ENCODE measurements at regions not wholly inside any gene's neighbourhood (a gene's known extent, or its start where the extent isn't known, plus 50 kb on each side); places are given as distances from the start of the nearest gene placed in this dataset.

DNA sequence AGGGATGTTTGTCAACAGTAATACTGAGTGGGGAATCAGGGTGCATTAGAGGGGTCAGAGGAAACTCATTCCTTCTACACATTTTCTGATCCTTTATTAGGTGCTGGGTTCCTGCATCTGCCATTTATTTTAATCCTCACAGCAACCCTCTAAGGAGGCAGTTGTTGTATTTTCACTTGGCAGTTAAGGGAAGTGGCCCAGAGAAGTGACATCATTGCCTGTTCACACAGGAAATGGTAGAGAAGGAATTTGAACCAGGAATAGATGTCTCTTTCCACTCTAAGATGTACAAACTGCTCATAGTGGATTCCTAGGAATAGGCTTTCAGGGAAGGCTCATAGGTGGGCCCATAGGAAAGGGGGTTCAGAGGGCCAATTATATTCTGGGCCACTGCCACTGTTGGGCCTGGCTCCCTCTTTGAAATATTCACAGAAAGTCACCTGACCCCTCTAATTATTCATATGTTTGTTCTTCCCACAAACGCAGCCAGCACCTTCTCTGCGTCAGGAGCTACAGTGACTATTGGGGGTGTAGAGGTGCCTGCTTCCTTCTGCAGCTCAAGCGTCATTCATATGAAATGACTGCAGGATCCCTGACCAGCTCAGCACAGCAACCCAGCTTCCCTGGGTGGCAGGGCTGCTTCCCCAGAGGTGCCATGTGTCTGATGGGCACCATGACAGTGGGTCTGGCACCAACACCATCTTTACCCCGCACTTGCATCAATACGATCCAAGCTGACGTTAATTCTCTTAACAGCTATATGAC lies 163.9 kb upstream of the SMAD3 start:
- DNase-seq, result no peak

GRCh38 chr15:66905185-66905584 lies 160.2 kb upstream of the SMAD3 start:
- no peak for DNase-seq

DNA sequence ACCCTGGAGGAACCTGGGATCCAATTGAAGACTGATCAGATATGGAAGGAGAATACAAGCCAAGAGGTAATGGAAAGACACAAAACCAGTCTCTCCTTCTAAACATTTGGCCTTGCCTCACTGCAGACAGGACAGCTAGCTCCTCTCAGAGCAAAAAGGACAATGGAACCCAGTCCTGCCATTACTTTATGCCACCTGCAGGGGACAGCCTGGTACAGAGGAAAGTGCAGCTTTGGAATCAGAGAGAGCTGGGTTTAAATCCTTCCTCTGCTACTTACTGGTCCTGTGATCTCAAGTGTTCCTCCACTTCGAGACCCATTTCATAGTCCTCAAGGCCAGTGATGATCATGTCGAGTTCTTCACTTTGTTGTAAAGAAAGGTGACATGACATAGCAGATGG lies 159.4 kb upstream of the SMAD3 start:
- DNase-seq, result no peak

DNA sequence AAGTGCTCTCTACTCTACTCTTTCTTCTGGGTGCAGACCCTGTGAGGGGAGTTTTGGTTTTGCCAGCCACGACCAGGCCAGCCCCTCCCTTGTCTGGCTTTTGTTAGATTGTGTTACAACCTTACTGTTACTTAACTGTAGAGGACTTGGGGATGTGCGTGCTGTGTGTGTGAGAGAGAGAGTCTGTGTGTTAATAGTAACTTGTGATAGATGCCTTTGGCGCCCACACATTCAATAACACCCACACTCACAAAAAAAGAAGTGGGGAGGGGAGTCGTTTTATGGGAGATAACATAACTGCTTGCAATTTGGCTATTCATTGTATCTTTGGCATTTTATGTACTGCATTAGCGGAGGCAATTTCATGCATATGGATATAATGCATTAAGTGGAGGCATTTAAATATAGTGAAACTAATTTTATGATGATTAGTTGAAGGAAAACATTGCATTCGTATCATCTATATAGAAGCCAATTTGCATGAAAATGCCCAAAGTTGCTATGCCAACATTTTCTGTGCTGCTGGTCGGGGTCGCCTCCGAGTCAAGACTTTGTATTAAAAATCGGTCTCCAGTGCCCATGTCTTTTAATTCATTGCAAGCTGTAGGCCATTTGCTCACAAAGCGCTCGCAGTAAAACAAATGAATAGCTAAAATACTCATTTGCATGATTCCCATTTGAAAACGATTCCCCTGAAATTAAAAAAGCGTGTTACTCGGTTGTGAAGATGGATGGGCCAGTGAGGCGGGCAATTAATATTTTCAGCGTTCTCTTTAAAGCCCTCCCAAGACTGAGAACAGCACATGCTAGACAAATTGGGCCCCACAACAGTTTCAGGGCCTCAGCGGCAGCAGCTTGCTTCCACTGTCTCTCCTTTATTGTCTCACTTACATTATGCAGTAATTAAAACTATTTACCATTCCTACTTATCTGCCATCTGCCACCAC lies 158.5 kb upstream of the SMAD3 start:
- DNase-seq, result no peak

DNA sequence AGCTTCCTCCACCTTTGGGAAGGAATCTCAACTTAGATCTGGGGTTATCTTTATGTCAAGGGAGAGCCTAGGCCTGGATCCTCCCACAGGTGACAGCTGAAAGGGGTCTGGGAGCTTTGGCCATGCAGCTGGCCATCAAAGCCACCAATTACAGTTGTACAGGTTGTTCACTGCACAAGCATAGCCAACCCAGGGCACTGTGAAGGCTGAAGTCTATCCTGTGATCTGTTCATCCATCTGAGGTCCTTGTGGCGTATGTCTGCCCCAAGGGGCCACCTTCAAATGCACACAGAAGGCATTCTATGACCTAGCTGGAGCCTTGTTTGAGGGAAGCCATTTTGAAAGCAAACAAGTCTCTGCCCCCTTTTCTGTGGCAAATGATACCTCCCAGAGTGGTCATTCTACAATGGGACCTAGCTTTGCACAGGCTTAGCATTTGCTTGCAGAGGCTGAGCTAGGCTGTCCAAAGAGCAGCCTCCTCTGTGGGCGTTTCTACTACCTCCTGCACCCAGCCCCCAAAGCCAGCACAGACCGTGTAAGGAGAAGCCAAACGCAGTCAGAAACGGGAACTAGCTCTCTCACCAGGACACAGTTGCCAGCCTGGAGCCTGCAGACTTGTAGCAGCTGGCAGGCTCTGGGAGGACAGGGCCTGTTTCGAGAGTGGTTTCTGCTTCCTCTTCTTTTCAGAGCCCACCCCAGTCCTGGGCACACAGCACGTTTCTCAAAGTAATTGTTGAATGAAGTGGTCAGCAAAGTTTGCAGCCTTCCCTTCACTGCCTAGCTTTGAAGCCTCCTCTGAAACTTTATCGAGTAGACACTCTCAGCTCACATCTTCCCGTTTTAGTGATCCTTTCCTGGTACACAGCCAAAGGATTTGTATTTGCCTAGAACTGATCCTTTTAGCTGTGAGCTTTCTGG lies 157.3 kb upstream of the SMAD3 start:
- no peak for DNase-seq

- no peak for DNase-seq
Observed at GRCh38 chr15:66908744-66909095, 156.7 kb upstream of the SMAD3 start.

DNA sequence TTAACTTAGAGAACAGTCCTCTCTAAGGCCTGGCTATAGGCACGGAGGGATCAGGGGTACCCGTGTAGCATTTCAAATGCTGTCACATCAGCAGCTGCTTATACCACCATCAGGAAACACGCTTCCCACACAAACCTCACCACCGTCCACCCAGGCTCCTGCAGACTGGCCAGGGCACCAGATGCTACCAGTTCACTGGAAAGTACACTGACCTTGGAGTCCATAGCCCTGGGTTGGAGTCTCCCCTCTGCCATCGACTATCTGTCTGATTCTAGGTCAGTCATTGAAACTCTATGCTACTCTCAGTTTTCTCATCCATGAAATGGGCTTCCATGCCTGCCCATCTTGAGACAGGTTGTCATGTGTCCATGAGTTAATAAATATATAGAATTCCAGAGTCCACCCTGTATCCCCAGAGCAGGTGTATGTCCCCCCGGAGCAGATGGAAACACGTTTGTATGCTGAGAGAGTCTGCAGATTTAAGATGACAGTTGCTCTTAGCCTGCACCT lies 156.0 kb upstream of the SMAD3 start:
- DNase-seq, result no peak

DNA sequence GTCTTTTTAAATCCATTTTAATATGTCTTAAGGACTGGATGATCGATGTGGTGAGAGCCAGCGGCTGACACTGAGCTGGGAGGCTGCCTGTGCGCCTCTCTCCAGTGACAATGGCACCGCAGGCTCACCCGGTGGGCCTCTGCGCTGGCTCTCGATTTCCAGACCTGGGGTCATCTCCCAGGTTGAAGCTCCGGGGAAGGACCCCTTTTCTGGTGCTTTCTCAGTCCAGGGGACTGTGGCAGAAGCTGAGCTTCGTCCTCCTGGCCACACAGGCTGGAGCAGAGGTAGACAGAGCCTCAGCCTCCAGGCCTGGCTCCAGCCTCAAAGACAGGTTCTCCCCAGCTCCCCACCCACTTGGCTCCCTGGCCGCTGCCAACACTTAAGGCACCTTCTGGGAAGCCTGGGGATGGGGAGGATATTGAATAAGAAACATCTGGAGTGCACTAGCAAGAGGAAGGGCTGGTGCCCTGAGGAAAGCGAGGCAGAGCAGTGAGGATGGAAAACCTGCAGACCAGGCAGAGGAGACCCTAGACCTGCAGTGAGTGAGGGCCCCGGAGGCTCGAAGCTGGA lies 154.2 kb upstream of the SMAD3 start:
- no peak for DNase-seq

- DNase-seq, result no peak
Observed at GRCh38 chr15:66912001-66912400, 153.4 kb upstream of the SMAD3 start.

DNA sequence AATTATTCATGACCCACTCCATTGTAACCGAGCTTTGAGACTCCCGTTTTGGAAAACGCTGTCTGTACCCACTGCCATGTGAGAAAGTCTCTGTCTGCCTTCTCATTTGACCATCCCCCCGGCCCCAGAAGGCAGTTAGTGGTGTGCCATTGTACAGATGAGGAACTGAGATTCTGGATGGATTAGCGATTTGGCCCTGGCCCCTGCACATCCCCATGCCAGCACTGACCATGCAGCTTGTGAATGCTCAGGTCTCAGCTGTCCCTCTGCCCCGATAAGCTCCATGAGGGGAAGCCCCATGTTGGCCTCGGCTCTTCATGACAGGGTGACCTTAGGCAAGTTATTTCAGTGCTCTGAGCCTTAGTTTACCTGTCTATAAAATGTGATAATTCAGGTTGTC lies 153.0 kb upstream of the SMAD3 start:
- DNase-seq, result no peak

GRCh38 chr15:66917904-66918448 lies 147.4 kb upstream of the SMAD3 start:
- no peak for DNase-seq

GRCh38 chr15:66919421-66919820 lies 146.0 kb upstream of the SMAD3 start:
- no peak for DNase-seq

- no peak for DNase-seq
Observed at GRCh38 chr15:66921319-66921915, 144.0 kb upstream of the SMAD3 start.

GRCh38 chr15:66922608-66923007 lies 142.8 kb upstream of the SMAD3 start:
- no peak for DNase-seq

- no peak for DNase-seq
Observed at GRCh38 chr15:66923438-66923881, 141.9 kb upstream of the SMAD3 start.

DNA sequence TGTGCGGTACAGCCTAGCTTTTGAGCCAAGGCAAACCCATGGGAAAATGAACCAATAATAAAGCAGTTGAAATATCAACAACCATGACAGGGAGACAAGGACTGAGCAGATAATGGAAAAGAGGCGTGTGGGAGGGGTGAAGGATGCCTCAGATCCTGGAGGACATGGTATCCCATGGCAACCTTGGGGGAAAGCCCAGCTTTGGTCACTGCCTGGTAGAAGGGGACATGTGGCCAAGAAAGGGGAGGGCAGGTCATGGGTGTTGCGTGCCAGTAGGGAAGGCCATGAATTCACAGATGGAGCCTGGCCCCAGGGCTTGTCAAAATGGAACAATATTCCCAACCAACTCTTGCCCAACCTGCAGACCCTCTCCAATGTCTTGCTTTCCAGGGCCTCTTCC lies 140.5 kb upstream of the SMAD3 start:
- DNase-seq, result no peak

- DNase-seq, result no peak
Observed at GRCh38 chr15:66925721-66926120, 139.7 kb upstream of the SMAD3 start.

DNA sequence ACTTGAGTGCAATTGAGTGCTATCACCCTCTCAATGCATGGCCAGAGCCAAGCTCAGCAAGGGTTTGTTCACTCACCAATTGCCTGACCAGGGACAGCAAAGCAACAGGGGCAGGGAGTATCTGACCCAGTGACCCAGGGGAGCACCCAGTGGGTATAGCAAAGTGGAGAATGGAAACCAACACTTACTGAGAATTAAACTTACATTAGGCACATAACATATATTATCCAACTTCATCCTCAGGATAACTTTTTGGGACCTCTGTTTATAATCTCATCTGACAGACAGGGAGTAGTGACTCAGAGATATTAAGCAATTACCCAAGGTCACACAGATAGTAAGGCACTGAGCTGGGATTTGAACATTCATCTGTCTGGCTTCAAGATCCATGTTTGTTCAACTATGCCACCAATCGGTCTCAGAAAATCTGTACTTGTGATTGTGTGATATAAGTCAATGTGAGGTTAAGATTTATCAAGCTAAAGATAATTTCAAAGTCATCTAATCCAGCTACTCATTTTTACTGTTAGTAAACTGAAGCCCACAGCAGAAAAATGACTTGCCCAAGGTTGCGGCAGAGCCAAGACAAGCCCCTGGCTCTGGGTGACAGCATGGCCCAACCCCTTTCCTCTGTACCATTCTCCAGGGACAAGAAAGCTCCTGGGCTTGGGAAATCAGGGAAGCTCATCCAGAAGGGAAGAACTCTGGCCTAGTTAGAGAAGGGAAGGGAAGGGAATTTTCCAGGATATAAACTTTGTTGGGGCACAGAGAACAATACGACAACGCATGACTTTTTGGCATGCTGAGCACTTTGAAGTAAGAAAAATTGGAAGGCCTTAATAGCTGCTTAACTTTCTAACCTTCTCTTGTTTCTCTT lies 138.0 kb upstream of the SMAD3 start:
- no peak for DNase-seq

DNA sequence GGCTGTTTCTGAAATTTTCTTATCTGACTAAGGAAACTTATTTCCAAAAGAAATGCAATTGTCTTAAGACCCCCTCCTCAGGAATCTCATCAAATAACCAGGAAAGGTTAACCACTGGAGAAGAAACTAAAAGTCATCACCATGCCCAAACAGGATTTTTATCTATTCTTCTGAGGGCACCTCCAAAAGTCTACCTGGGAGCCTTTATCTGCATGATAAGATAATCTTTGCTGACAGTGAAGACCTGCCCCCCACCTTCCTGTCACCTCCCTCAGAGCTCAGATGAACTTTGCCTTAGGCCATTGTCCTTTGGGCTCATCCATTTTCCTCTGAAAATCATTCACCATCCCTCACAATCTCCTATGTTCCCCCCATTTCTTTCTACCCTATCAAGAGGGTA lies 137.3 kb upstream of the SMAD3 start:
- no peak for DNase-seq

- no peak for DNase-seq
Observed at GRCh38 chr15:66928784-66929183, 136.6 kb upstream of the SMAD3 start.
